Tibial artery (tissue), 4 donors: ENCODE measurements at regions not wholly inside any gene's neighbourhood (a gene's known extent, or its start where the extent isn't known, plus 50 kb on each side); places are given as distances from the start of the nearest gene placed in this dataset.

Experiments used
- DNase-seq, 2 donors: peaks; one replicate each; pipeline ENCODE4 v3.0.0-alpha.2; 2019
- H3K27ac ChIP-seq, 2 donors: fragments of 200-600 bp; sonication (generic) in 1 of 2; 1 replicate in 1 of 2; 2 replicates in 1 of 2; pipeline ENCODE4 v1.5.1; 2018 to 2019; ENCODE audit warnings: mild to moderate bottlenecking in 1 of 2
- H3K27me3 ChIP-seq, 2 donors: fragments of 200-600 bp; sonication (generic) in 1 of 2; one replicate each; pipeline versions ENCODE4 v1.5.1 to v1.6.0; 2016 to 2019
- H3K36me3 ChIP-seq, 3 donors: fragments of 200-600 bp; sonication (generic) in 2 of 3; one replicate each; pipeline ENCODE4 v1.5.1; 2016 to 2019; ENCODE audit warnings: mild to moderate bottlenecking in 2 of 3
- H3K4me1 ChIP-seq, 4 donors: fragments of 200-600 bp; sonication (generic) in 2 of 4; 1 replicate in 3 of 4; 2 replicates in 1 of 4; pipeline ENCODE4 v1.5.1; 2016 to 2019
- H3K4me3 ChIP-seq, 2 donors: fragments of 200-600 bp; sonication (generic) in 1 of 2; 1 replicate in 1 of 2; 2 replicates in 1 of 2; pipeline ENCODE4 v1.5.1; 2018 to 2019; ENCODE audit warnings: mild to moderate bottlenecking in 2 of 2
- H3K9me3 ChIP-seq, 3 donors: fragments of 200-600 bp; sonication (generic) in 1 of 3; one replicate each; pipeline ENCODE4 v1.5.1; 2016 to 2019
- CTCF ChIP-seq, 2 experiments: fragments of 200-600 bp in 1 of 2; fragments of 450-650 bp in 1 of 2; IDR thresholded peaks; one replicate each; pipeline ENCODE4 v1.5.1; 2017 to 2019; ENCODE audit warnings: antibody characterized with exemption in 2 of 2, mild to moderate bottlenecking in 1 of 2, moderate library complexity in 1 of 2
- intact Hi-C: fragments of 100-400 bp; cut with DNase I; formaldehyde crosslinking; loops from one replicate; pipeline ENCODE4 v1.15.0; 2023; ENCODE audit warnings: low total_unique reads

- no peak for TF ChIP-seq CTCF (IDR thresholded peaks at IDR 0.05)
- intact Hi-C loops: no loop called here
Observed at GRCh38 chr5:135128361-135128760, 94.3 kb upstream of the PITX1 start.

GRCh38 chr5:135127439-135128240, 93.6 kb upstream of the PITX1 start:
- no peaks in the 10 kb centered on the region for H3K27me3 ChIP-seq
- no peaks in the 10 kb centered on the region for H3K4me1 ChIP-seq
- H3K4me3 ChIP-seq: no peak overlapping the region
- DNase-seq: no peak
- TF ChIP-seq CTCF (IDR thresholded peaks at IDR 0.05): no peak
- intact Hi-C loops: no loop called here
- H3K36me3 ChIP-seq: no peaks in the 10 kb centered on the region
- no peaks in the 10 kb centered on the region for H3K9me3 ChIP-seq
- no peak overlapping the region for H3K27ac ChIP-seq

More at GRCh38 chr5:135128361-135128760, 94.3 kb upstream of the PITX1 start:
- no peaks in the 10 kb centered on the region for H3K9me3 ChIP-seq
- no peaks in the 10 kb centered on the region for H3K36me3 ChIP-seq
- no peak overlapping the region for H3K4me3 ChIP-seq
- H3K27me3 ChIP-seq: no peaks in the 10 kb centered on the region
- DNase-seq: no peak
- no peak overlapping the region for H3K27ac ChIP-seq
- no peaks in the 10 kb centered on the region for H3K4me1 ChIP-seq

- no peaks in the 10 kb centered on the region for H3K4me1 ChIP-seq
- no peaks in the 10 kb centered on the region for H3K27me3 ChIP-seq
- TF ChIP-seq CTCF (IDR thresholded peaks at IDR 0.05): no peak
- no peaks in the 10 kb centered on the region for H3K9me3 ChIP-seq
- H3K4me3 ChIP-seq: no peak overlapping the region
- H3K36me3 ChIP-seq: no peaks in the 10 kb centered on the region
- no peak overlapping the region for H3K27ac ChIP-seq
- DNase-seq: no peak
- intact Hi-C loops: no loop called here
Observed at GRCh38 chr5:135126688-135127438, 92.8 kb upstream of the PITX1 start.

GRCh38 chr5:135124724-135125123, 90.7 kb upstream of the PITX1 start:
- Histone ChIP-seq H3K27me3 (no peaks in the 10 kb centered on the region), H3K27ac (no peak overlapping the region), H3K4me1 (no peaks in the 10 kb centered on the region), H3K4me3 (no peak overlapping the region), H3K9me3 (no peaks in the 10 kb centered on the region), H3K36me3 (no peaks in the 10 kb centered on the region)
- DNase-seq: no peak
- intact Hi-C loops: no loop called here
- TF ChIP-seq CTCF (IDR thresholded peaks at IDR 0.05): no peak

GRCh38 chr5:135124128-135124527, 90.1 kb upstream of the PITX1 start:
- TF ChIP-seq CTCF (IDR thresholded peaks at IDR 0.05): no peak
- Histone ChIP-seq H3K27ac (no peak overlapping the region), H3K4me3 (no peak overlapping the region), H3K9me3 (no peaks in the 10 kb centered on the region), H3K27me3 (no peaks in the 10 kb centered on the region), H3K36me3 (no peaks in the 10 kb centered on the region), H3K4me1 (no peaks in the 10 kb centered on the region)
- no peak for DNase-seq
- intact Hi-C loops: no loop called here
